KG1 (cell line): ENCODE measurements at regions not wholly inside any gene's neighbourhood (a gene's known extent, or its start where the extent isn't known, plus 50 kb on each side); places are given as distances from the start of the nearest gene placed in this dataset.
"Not testable (repeated sequence)": the region's sequence is repeated elsewhere in the genome, so short reads cannot be mapped to it uniquely, and the experiment has no call there.

Experiments used
- DNase-seq: peaks from one replicate; lab custom pipeline; 2025; lab: John Stamatoyannopoulos, UW

- DNase-seq, result no peak
Measured at GRCh38 chr16:61181982-61182381, 854.3 kb downstream of the CDH8 start.

DNA sequence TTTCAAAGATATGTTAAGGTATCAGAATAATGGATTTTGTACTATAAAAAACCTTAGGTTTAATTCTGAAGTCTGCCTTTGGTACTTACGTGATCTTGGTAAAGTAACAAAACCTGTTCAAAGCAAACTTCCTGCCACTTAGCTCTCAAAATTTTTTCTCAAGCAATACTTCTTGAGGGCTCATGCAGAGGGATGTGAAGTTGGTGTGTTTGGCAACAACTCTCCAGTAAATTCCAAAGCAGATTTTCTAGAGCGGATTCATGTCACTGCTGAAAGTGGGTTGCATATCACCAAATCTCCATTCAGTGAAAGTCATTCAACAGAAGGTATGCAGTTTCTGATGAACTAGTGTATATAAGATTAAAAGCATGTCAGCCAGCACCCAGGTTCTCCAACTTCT is 856.7 kb downstream of the CDH8 start:
- DNase-seq, result no peak

DNA sequence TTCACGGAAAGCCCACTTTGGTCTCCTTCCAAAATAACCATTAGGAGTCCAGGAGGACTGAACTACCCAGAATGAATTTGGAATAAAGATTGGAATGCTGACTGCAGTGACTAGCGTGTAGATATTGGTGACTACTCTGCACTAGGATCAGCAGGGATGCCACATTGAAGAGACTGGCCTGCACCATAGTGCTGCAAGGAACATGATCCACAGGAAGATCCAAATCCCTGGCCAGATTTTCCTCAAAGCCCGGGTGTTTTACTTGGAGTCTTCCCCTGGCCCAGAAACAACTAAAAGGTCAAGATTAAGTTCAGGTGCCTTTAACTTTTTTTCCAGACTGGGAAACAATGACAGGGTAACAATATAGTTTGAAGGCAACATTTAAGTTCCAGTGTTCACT is 870.4 kb downstream of the CDH8 start:
- no peak for DNase-seq

- no peak for DNase-seq
Measured at GRCh38 chr16:61150351-61150750, 885.9 kb downstream of the CDH8 start.

GRCh38 chr16:61149709-61150108 is 886.5 kb downstream of the CDH8 start:
- no peak for DNase-seq

- DNase-seq, result no peak
Measured at GRCh38 chr16:61148930-61149329, 887.3 kb downstream of the CDH8 start.

DNA sequence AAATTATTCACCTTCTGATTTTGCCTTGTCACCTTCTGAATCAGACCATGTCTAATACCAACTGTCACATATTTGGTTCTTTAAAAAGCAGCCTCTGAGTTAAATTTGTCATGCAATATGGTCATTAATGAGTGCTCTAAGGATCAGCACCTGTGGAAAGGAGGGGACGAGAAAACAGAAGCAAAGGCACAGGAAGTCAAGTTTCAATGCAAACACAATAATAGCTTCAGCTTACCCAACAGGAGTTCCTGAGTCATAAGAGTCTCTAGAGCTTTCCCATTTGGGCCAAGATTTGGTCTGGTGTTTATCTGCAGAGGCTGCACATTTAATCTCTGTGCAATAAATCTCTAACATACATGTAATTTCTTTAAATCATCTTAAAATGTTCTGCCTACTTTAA is 889.8 kb downstream of the CDH8 start:
- DNase-seq, result no peak

DNA sequence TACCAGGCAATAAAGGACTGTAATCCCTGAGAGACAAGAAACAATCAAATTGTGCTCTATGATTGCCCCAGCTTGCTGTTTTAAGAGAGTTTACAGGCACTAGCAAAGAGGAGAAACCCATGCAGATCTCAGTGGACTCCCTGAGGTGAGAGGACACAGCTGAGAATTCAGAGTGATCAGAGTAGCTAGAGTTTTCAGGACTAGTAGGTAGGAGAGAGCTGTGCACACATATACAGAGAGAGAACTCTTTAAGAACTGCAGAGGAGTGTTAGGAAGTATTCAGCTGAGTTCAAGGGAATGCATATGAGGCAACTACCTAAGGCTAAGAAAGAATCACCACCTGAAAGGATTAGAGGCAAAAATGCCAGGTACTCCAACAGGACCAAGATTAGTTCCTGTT is 904.8 kb downstream of the CDH8 start:
- DNase-seq, result no peak

DNA sequence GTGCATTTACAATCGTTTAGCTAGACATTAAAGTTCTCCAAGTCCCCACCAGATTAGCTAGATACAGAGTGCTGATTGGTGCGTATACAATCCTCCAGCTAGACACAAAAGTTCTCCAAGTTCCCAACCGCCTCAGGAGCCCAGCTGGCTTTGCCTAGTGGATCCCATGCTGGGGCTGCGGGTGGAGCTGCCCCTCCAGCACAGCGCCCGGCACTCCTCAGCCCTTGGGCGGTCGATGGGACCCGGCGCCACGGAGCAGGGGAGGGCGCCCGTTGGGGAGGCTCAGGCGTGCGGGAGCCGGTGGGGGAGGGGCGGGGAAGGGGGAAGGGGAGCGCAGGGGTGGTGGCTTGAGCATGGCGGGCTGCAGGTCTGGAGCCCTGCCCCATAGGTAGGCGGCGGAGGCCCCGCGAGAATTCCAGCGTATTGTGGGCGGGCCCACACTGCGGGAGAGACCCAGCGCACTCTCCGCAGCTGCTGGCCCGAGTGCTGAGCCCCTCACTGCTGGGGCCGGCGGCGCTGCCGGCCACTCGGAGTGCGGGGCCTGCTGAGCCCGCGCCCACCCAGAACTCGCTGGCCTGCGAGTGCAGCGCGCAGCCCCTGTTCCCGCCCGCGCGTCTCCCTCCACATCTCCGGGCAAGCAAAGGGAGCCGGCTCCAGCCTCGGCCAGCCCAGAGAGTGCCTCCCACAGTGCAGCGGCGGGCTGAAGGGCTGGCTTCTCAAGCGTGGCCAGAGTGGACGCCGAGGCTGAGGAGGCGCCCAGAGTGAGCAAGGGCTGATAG is 907.5 kb downstream of the CDH8 start:
- DNase-seq, result no peak

DNA sequence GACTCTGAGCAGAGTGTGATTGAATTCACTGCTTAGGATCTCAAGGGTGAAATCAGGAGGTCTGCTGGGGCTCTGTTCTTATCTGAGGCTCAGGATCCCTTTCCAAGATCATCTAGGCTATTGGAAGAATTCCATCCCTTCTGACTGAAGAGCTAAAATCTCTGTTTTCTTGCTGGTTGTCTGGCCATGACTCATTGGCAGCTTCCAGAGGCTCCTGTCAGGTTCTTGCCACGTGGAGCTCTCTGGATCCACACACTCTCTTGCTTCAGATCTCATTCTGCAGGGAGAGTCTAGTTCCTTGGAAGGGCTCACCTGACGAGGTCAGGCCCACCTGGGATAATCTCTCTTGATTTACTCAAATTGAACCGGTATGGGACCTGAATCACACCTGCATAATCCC is 930.7 kb downstream of the CDH8 start:
- no peak for DNase-seq

DNA sequence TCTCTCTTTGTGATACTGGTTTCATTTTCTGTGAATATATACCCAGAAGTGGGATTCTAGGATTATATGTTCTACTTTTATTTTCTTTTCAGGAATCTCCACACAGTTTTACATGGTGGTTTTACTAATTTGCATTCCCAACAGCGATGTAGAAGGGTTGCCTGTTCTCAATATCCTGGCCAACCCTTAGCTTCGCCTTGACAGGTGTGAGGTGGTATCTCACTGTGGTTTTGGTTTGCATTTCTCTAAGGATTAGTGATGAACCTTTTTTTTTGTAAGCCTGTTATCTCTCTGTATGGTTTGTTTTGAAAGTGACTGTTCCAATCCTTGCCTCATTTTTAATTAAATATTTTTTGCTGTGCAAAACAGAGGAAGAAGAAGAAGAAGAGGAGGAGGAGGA is 937.7 kb downstream of the CDH8 start:
- DNase-seq, result no peak

- DNase-seq, result not testable (repeated sequence)
Measured at GRCh38 chr16:61091300-61091699, 944.9 kb downstream of the CDH8 start.

- DNase-seq, result no peak
Measured at GRCh38 chr16:61083711-61084110, 952.5 kb downstream of the CDH8 start.

DNA sequence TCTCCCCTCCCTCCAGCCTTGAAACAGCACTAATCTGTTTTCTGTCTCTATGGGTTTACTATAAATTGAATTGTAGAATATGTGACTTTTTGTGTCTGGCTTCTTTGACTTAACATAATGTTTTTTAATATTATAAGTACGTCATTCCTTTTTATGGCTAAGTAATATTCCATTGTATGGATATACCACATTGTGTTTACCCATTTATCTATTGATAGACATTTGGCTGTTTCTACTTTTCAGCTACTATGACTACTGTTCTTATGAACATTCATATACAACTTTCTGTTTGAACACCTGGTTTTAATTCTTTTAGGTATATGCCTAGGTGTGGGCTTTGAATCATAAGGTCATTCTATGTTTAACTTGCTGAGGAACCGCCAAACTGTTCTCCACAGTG is 961.9 kb downstream of the CDH8 start:
- no peak for DNase-seq

- DNase-seq, result no peak
Measured at GRCh38 chr16:61057635-61058034, 978.6 kb downstream of the CDH8 start.

DNA sequence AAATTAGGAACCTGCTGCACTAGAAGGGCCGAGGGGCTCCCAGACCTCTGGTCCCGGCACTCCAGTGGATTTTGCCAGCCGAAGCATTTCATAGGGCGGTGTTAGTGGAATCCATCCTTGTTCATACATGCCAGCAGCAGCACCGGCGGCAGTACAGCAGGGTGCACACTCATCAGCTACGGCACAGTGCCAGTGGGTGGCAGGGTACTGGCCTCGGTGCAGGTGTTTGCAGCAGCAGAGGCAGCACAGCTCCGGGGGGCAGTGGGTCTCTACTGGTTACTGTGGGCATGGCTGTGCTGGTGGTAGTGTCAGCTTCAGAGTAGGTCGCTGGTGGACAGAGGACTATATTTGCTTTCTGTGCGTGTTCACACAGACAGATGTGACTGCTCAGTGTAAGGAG is 985.7 kb downstream of the CDH8 start:
- no peak for DNase-seq

- no peak for DNase-seq
Measured at GRCh38 chr16:61045931-61046330, 990.3 kb downstream of the CDH8 start.

GRCh38 chr16:61042737-61043136 is 993.5 kb downstream of the CDH8 start:
- no peak for DNase-seq

- no peak for DNase-seq
Measured at GRCh38 chr16:61030616-61031015, 1005.6 kb downstream of the CDH8 start.

GRCh38 chr16:61024180-61024900 is 1011.9 kb downstream of the CDH8 start:
- no peak for DNase-seq

GRCh38 chr16:61014869-61015268 is 1021.4 kb downstream of the CDH8 start:
- no peak for DNase-seq

GRCh38 chr16:61007694-61008093 is 1028.5 kb downstream of the CDH8 start:
- no peak for DNase-seq

DNA sequence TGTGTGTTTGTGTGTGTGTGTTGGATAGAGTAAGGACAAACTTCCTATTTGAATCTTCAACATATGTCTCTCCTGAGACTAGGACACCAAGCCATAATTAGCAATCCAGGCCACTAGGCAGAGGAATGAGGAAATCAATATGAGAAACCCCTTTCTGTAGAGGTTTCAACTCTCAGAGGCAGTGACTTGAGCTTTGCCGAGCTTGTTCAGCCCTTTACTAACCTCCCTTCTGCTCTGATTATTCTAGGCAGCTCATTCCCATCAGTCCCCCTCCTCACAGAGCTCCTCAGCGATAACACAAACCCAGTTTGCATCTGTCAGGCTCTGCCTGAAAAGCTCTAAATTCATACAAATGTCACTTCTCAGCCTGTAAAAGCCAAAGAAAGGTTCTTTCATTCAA is 1030.3 kb downstream of the CDH8 start:
- DNase-seq, result no peak
